Suprapubic skin (tissue), 4 donors: ENCODE measurements at regions not wholly inside any gene's neighbourhood (a gene's known extent, or its start where the extent isn't known, plus 50 kb on each side); places are given as distances from the start of the nearest gene placed in this dataset.

Source experiments
- EP300 ChIP-seq: sonication (generic); formaldehyde crosslinking; IDR thresholded peaks from one replicate; pipeline ENCODE4 v1.6.1; 2017; ENCODE audit warnings: antibody characterized with exemption
- POLR2AphosphoS5 ChIP-seq, 3 donors: sonication (generic); formaldehyde crosslinking; IDR thresholded peaks; one replicate each; pipeline ENCODE4 v1.6.1; 2017; ENCODE audit warnings: antibody characterized with exemption in 3 of 3
- TF ChIP-seq, protein P1 (sequence below), 2 donors: fragments of 200-600 bp in 1 of 2; fragments of 450-650 bp in 1 of 2; sonication (generic) in 1 of 2; IDR thresholded peaks; one replicate each; pipeline ENCODE4 v1.5.1; 2016 to 2019; ENCODE audit warnings: antibody characterized with exemption in 2 of 2, mild to moderate bottlenecking in 1 of 2, moderate library complexity in 1 of 2

DNA sequence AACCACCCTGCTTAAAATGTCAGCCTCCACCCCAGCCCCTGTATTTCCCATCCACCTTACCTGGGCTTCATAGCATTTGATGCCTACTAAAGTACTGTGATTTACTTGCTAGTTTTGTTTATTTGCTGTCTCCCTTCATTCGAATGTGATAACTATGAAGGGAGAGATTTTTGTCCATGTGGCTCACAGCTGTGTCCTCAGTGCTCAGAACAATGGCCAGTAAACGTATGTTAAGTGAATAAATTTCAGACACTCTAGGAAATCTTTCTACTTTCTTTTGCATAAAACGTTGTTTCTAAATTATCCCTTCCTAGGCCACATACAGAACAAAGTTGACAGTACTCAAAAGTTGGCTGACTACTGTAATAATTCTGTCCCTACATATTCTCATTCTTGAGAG is 114.7 kb upstream of the OTUD4 start:
- TF ChIP-seq, protein P1, sequence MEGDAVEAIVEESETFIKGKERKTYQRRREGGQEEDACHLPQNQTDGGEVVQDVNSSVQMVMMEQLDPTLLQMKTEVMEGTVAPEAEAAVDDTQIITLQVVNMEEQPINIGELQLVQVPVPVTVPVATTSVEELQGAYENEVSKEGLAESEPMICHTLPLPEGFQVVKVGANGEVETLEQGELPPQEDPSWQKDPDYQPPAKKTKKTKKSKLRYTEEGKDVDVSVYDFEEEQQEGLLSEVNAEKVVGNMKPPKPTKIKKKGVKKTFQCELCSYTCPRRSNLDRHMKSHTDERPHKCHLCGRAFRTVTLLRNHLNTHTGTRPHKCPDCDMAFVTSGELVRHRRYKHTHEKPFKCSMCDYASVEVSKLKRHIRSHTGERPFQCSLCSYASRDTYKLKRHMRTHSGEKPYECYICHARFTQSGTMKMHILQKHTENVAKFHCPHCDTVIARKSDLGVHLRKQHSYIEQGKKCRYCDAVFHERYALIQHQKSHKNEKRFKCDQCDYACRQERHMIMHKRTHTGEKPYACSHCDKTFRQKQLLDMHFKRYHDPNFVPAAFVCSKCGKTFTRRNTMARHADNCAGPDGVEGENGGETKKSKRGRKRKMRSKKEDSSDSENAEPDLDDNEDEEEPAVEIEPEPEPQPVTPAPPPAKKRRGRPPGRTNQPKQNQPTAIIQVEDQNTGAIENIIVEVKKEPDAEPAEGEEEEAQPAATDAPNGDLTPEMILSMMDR (IDR thresholded peaks at IDR 0.05) = no peak
- TF ChIP-seq EP300 (no peak), POLR2AphosphoS5 (IDR thresholded peaks at IDR 0.05) (no peak)
